Activated CD8-positive, alpha-beta T cell treated with anti-CD3 and anti-CD28 coated beads for 36 hours (primary cell): ENCODE measurements at regions not wholly inside any gene's neighbourhood (a gene's known extent, or its start where the extent isn't known, plus 50 kb on each side); places are given as distances from the start of the nearest gene placed in this dataset.

Experiments used
- ATAC-seq: fragments of 200-7000 bp; cut with Tn5 transposase; one replicate; pipeline ENCODE4 v1.10.0; 2021; ENCODE audit warnings: mild to moderate bottlenecking, moderate library complexity
- CTCF ChIA-PET: fragments of 350-600 bp; sonication (Branson Sonifier 250); formaldehyde crosslinking; loops from one replicate; lab custom pipeline; 2021; ENCODE audit warnings: antibody characterized with exemption; lab: Charles Lee
- POLR2A ChIA-PET: fragments of 350-600 bp; sonication (Branson Sonifier 250); formaldehyde crosslinking; loops from one replicate; lab custom pipeline; 2021; ENCODE audit warnings: antibody characterized with exemption; lab: Charles Lee
- DNase-seq: peaks from one replicate; pipeline ENCODE4 v3.0.0-alpha.2; 2020
- H3K27ac Mint-ChIP-seq: one replicate; pipeline ENCODE4 v1.8.0; 2021; ENCODE audit warnings: mild to moderate bottlenecking, mixed read lengths
- H3K27me3 Mint-ChIP-seq: one replicate; pipeline ENCODE4 v1.8.0; 2021; ENCODE audit warnings: mixed read lengths
- H3K36me3 Mint-ChIP-seq: one replicate; pipeline ENCODE4 v1.8.0; 2021; ENCODE audit warnings: low read depth, mixed read lengths
- H3K4me1 Mint-ChIP-seq: one replicate; pipeline ENCODE4 v1.8.0; 2021; ENCODE audit warnings: low read depth, mixed read lengths
- H3K4me3 Mint-ChIP-seq: one replicate; pipeline ENCODE4 v1.8.0; 2021; ENCODE audit warnings: mild to moderate bottlenecking, moderate library complexity, mixed read lengths
- H3K9me3 Mint-ChIP-seq: one replicate; pipeline ENCODE4 v1.8.0; 2021; ENCODE audit warnings: mixed read lengths
- CTCF ChIP-seq: fragments of 200-600 bp; IDR thresholded peaks from one replicate; pipeline ENCODE4 v1.8.0; 2022; ENCODE audit warnings: antibody characterized with exemption, mild to moderate bottlenecking
- intact Hi-C: fragments of 100-400 bp; cut with micrococcal nuclease; formaldehyde crosslinking; loops from one replicate; pipeline ENCODE4 v1.10.0; 2022

- Mint-ChIP-seq H3K9me3 (peaks cover 3% of the 10 kb centered on the region), H3K36me3 (peaks cover 1% of the 10 kb centered on the region), H3K4me3 (no peak overlapping the region), H3K4me1 (peaks cover 36% of the 10 kb centered on the region), H3K27ac (peak overlapping the region; percentile 80), H3K27me3 (peaks cover 9% of the 10 kb centered on the region)
- POLR2A ChIA-PET = interaction anchor here (1.0 to 2.2 kb wide), 5 partner anchors 9 to 97 kb away, joined by 3 to 9 read pairs (median 4); partner anchors contain the start of gene DUSP10
- CTCF ChIA-PET = interaction anchor here (1.5 kb wide), 1 partner anchor 9 kb away, joined by 4 read pairs; no protein-coding TSS in a partner anchor
- peak; percentile 15 for DNase-seq
- no peak for ATAC-seq
- intact Hi-C loops = loop anchor here (2.0 to 5.0 kb wide), 2 partner anchors 63 to 97 kb away; partner anchors contain the start of gene DUSP10
- no peak for TF ChIP-seq CTCF
These were observed 97.4 kb upstream of the DUSP10 start for GRCh38 chr1:221839321-221839720.

GRCh38 chr1:221837896-221838295, 96.0 kb upstream of the DUSP10 start:
- peaks cover 36% of the 10 kb centered on the region for H3K4me1 Mint-ChIP-seq
- ChIA-PET POLR2A (interaction anchor here (0.6 to 2.2 kb wide), 4 partner anchors 8 to 156 kb away, joined by 3 to 9 read pairs (median 4); partner anchors contain the start of gene DUSP10), CTCF (interaction anchor here (0.8 kb wide), 1 partner anchor 8 kb away, joined by 5 read pairs; no protein-coding TSS in a partner anchor)
- intact Hi-C loops = loop anchor here (2.0 to 5.0 kb wide), 2 partner anchors 61 to 96 kb away; partner anchors contain the start of gene DUSP10
- peak overlapping the region; percentile 68 for H3K27ac Mint-ChIP-seq
- ATAC-seq = peak; percentile 48
- H3K27me3 Mint-ChIP-seq = peaks cover 9% of the 10 kb centered on the region
- no peak for TF ChIP-seq CTCF
- peaks cover 3% of the 10 kb centered on the region for H3K9me3 Mint-ChIP-seq
- peaks cover 1% of the 10 kb centered on the region for H3K36me3 Mint-ChIP-seq
- H3K4me3 Mint-ChIP-seq = peak overlapping the region; percentile 44
- peak; percentile 66 for DNase-seq

- intact Hi-C loops = loop anchor here (5.0 kb wide), 1 partner anchor 93 kb away; the partner anchor contains the start of gene DUSP10
- no peak for ATAC-seq
These were observed 93.0 kb upstream of the DUSP10 start for GRCh38 chr1:221834698-221835513.

GRCh38 chr1:221832617-221833016, 90.7 kb upstream of the DUSP10 start:
- ATAC-seq = no peak
- CTCF ChIA-PET = no interaction called here
- no peak for TF ChIP-seq CTCF
- POLR2A ChIA-PET = no interaction called here
- Mint-ChIP-seq H3K27ac (no peak overlapping the region), H3K36me3 (no peaks in the 10 kb centered on the region), H3K9me3 (no peaks in the 10 kb centered on the region), H3K4me1 (peaks cover 32% of the 10 kb centered on the region), H3K27me3 (peaks cover 6% of the 10 kb centered on the region), H3K4me3 (no peak overlapping the region)
- intact Hi-C loops = no loop called here
- no peak for DNase-seq

More at GRCh38 chr1:221834698-221835513, 93.0 kb upstream of the DUSP10 start:
- CTCF ChIA-PET = no interaction called here
- no peak for TF ChIP-seq CTCF
- Mint-ChIP-seq H3K9me3 (peaks cover 3% of the 10 kb centered on the region), H3K27me3 (peaks cover 6% of the 10 kb centered on the region), H3K4me3 (no peak overlapping the region), H3K36me3 (peaks cover 1% of the 10 kb centered on the region), H3K27ac (no peak overlapping the region), H3K4me1 (peaks cover 29% of the 10 kb centered on the region)
- DNase-seq = no peak
- POLR2A ChIA-PET = interaction anchor here (0.6 to 1.2 kb wide), 2 partner anchors 12 to 49 kb away, joined by 3 read pairs; no protein-coding TSS in a partner anchor

GRCh38 chr1:221832151-221832550, 90.3 kb upstream of the DUSP10 start:
- no peak for ATAC-seq
- no peak overlapping the region for H3K27ac Mint-ChIP-seq
- no peak for TF ChIP-seq CTCF
- peaks cover 33% of the 10 kb centered on the region for H3K4me1 Mint-ChIP-seq
- no peak for DNase-seq
- H3K36me3 Mint-ChIP-seq = no peaks in the 10 kb centered on the region
- intact Hi-C loops = no loop called here
- POLR2A ChIA-PET = no interaction called here
- no peaks in the 10 kb centered on the region for H3K9me3 Mint-ChIP-seq
- H3K27me3 Mint-ChIP-seq = peaks cover 3% of the 10 kb centered on the region
- H3K4me3 Mint-ChIP-seq = no peak overlapping the region
- CTCF ChIA-PET = no interaction called here
